Skin of body (tissue), 1 donor: ENCODE measurements at regions not wholly inside any gene's neighbourhood (a gene's known extent, or its start where the extent isn't known, plus 50 kb on each side); places are given as distances from the start of the nearest gene placed in this dataset.
"Not testable (repeated sequence)": the region's sequence is repeated elsewhere in the genome, so short reads cannot be mapped to it uniquely, and the experiment has no call there.

ENCODE experiments used
- DNase-seq: peaks from one replicate; lab custom pipeline; 2025; lab: John Stamatoyannopoulos, UW

GRCh38 chr14:28820677-28821076, 54.1 kb downstream of the FOXG1 start:
- DNase-seq: no peak

- no peak for DNase-seq
Observed at GRCh38 chr14:28821993-28822392, 55.4 kb downstream of the FOXG1 start.

DNA sequence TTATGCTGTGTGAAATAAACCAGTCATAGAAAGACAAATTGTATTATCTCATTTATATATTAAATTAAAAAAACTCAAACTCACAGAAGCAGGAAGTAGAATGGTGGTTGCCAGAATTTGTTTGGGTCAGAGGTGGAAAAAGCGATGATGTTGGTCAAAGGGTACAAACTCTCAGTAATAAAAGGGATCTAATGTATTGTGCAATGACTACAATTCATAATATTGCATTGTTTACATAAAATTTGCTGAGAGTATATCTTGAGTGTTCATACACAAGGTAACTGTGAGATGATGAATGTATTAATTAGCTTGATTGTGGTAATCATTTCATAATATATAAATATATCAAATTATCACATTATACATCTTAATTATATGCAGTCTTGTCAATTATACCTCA, 56.7 kb downstream of the FOXG1 start:
- no peak for DNase-seq

DNA sequence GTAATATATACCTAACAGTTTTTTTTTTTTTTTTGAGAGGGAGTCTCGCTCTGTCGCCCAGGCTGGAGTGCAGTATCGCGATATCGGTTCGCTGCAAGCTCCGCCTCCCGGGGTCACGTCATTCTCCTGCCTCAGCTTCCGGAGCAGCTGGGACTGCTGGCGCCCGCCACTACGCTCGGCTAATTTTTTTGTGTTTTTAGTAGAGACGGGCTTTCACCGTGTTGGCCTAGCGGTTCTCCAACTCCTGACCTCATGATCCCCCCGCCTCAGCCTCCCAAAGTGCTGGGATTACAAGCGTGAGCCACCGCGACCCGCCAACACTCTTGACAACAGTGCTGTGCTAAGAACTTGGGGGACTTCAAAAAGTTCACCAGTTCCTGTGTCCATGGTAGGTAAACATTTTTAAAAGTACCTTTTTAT, 63.5 kb downstream of the FOXG1 start:
- DNase-seq: no peak

GRCh38 chr14:28831126-28831525, 64.5 kb downstream of the FOXG1 start:
- no peak for DNase-seq

GRCh38 chr14:28842569-28842968, 76.0 kb downstream of the FOXG1 start:
- DNase-seq: not testable (repeated sequence)

DNA sequence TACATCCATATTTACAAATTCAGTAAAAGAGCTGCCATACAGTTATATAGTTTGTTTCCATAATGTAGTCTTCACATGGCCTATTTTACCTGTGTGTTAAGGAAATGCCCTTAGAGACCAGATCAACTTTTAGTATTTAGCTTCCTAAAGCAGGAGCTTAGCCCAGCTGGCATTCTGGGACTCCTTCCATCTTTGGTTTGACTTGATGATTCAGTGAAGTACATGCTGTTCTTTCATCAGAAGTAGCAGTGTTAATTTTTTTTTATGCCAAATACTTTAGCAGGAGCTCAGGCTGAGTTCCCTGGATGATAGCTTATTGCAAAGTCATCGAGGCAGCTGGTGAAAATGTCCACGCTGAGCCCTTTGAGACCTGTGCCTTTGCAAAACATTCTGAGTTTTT, 101.0 kb downstream of the FOXG1 start:
- no peak for DNase-seq

GRCh38 chr14:28870033-28870564, 103.5 kb downstream of the FOXG1 start:
- DNase-seq: no peak

DNA sequence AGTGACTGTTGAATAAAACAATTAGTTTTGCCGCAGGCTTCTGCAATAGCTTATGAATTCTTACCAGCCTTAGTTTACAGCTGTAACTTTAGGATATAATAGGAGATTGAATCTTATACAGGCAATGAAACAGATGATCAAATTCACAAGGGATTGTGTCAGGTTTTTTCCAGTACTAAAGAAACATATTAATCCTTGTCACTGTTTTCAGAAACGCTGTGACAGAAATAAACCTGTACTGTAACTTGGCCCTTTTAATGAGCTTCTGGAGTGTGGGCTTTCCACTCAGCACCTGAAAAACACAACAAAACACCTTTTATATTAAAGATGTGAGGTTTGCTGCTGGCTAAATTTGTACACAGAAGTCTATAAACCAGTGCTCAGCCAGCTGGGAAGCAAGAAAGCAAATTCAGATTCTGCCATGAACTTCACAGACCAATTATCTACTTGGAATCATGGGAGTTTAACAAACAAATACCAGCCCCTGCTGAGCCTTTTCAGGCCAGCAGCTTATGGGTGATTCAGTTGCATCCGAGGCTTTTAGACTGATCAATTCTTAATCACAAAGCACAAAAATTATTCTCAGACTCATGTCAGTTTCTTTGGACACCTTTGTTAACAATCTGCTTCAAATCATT, 109.5 kb downstream of the FOXG1 start:
- no peak for DNase-seq

- DNase-seq: no peak
Observed at GRCh38 chr14:28876572-28876945, 110.0 kb downstream of the FOXG1 start.

- DNase-seq: no peak
Observed at GRCh38 chr14:28877923-28878322, 111.3 kb downstream of the FOXG1 start.

DNA sequence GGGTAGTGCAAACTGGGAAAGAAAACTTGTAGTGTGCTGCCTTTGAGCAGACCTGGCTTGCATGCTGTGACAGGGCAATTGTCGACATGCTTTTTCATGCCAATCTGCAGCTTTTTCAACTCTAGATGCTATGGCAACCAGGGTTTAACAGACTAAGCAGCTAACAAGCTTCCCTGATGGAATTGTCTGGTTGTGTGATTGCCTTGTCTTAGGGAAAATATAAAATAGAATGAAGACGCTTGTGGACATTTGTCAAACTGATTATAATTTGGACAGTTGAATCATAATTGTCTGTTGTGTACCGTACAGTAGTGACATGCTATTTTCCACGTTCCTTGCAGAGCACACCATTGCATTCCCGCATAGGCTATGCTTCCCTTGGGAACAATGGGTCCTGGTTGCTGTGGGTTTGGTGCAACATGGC, 113.0 kb downstream of the FOXG1 start:
- DNase-seq: no peak

GRCh38 chr14:28886940-28887339, 120.4 kb downstream of the FOXG1 start:
- DNase-seq: no peak

- no peak for DNase-seq
Observed at GRCh38 chr14:28895389-28895788, 128.8 kb downstream of the FOXG1 start.

GRCh38 chr14:28896337-28896736, 129.8 kb downstream of the FOXG1 start:
- DNase-seq: no peak

DNA sequence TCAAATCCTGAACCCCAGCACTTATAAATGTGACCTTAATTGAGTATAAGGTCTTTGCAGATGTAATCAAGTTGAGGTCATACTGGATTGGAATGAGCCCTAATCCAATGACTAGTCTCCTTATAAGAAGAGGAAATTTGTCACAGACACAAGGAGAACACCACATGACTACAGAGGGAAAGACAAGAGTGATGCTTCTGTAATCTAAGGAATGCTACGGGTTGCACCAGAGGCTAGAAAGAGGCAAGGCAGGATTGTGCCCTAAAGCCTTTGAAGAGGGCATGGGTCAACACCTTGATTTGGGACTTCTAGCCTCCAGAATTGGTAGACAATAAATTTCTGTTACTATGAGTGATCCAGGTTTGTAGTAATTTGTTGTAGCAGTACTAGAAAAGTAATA, 135.0 kb downstream of the FOXG1 start:
- no peak for DNase-seq

DNA sequence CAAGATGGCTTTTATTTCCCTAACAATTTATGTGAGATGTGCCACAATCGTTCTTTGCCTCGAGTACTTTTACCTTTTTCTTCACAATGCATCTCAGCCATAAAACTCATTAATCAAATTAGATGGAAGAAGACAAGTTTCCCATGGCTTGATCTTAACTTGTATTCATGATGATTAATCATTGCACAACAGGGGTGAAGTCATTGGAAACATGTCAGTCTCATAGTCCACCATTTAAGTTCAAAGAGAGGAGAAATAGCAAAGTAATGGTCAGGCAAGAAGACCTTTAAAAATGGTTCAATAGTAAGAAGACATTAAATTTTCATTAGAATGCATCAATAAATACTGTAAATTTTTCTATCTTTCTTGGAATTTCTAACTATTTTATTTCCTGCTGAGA, 136.3 kb downstream of the FOXG1 start:
- no peak for DNase-seq

DNA sequence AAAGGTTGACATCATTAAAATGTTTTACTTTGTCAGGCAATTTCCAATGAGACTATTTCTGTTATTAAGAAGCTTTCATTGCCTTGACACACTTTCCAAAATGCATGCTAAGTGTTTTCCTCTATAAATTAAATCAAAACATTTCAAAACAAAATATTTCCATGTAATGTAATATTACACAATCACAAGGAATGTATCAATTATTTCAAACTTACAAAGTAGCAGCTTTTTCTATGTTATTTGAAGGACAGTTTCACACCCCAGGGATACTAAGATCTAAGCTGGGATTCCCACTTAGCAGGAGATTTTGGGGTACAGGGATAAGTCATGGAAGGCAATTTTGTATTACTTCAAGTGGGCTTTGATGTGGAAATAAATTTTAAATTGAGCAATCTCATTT, 144.9 kb downstream of the FOXG1 start:
- DNase-seq: no peak

- no peak for DNase-seq
Observed at GRCh38 chr14:28913056-28913455, 146.5 kb downstream of the FOXG1 start.

DNA sequence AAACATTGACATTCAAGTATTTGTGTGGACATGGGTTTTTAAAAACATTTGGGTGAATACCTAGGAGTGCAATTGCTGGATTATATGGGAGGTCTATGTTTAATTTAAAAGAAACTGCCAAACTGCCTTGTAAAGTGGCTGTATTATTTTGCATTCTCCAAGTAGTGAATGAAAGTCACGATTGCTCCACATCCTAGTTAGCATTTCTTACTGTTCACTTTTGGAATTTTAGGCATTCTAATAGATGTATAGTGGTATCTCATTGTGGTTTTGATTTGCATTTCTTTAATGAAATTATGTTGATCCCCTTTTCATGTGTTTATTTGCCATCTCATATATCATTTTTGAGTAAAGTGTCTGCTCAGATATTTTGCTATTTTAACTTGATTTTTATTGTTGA, 159.5 kb downstream of the FOXG1 start:
- DNase-seq: no peak

DNA sequence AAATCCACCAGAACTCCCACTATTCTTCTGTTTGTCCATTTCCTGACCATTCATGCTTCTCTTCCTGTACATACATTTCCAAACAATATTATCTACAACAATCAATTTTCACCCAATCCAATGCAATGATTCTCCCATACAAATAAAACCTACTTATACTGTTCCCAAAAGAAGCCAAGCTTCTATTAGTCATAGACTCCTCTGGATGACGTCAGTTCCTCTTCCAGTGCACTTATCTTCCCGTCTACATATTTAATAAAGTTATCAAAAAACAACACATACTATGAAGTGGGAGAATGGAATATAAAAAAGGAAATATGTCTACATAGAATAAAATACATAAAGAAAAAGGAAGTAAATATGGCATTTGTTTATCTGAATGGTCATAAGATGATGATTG, 165.4 kb downstream of the FOXG1 start:
- DNase-seq: no peak

DNA sequence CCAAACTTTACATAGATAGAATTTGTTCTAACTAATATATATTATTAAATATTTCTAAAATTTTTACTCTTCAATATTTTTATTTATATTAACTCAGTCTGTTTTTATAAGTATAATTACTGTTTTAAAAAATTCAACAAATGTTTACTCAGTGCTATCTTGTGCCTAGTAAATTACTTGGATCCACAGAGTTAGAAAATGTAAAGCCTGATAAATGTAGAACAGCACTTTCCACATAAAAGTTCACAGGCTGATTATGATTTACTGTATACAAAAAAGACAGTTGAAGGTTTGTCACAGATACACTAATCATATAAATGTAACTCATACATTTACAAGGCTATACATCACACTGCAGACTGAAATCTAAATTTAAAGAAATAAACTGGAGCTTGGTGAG, 170.0 kb downstream of the FOXG1 start:
- no peak for DNase-seq

DNA sequence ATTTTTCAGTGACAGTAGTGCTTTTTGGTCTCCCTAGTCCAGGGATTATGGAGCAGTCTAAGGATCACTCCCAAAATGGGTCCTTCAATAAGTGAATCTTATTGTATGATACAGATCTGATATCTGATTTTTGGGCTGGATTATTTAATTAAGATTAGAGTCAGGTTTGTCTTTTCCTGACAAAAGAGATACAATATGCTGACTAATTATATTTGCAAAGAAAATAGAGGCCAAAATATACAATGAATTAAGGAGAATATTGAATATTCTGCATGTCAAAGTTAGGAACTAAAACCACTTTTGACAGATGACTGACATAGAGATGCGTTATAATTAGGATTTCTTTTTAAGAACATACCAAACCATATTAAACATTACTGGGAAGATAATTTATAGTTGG, 175.2 kb downstream of the FOXG1 start:
- DNase-seq: no peak

GRCh38 chr14:28944605-28945004, 178.0 kb downstream of the FOXG1 start:
- DNase-seq: no peak
